NT2/D1 (cell line): ENCODE measurements at regions not wholly inside any gene's neighbourhood (a gene's known extent, or its start where the extent isn't known, plus 50 kb on each side); places are given as distances from the start of the nearest gene placed in this dataset.

Experiments
- DNase-seq: peaks from one replicate; pipeline ENCODE4 v3.0.0-alpha.2; 2011; ENCODE audit warnings: low read depth, low spot score
- H3K27me3 ChIP-seq: 2 replicates; pipeline ENCODE4 v1.6.0; 2011; ENCODE audit warnings: mild to moderate bottlenecking; ENCODE audit not compliant: insufficient read length, insufficient read depth
- H3K36me3 ChIP-seq: 2 replicates; pipeline ENCODE4 v1.6.1; 2011; ENCODE audit warnings: mild to moderate bottlenecking, low read length, mixed read lengths; ENCODE audit not compliant: insufficient read depth, insufficient read length
- H3K4me1 ChIP-seq: 2 replicates; pipeline ENCODE4 v1.5.1; 2011; ENCODE audit not compliant: insufficient read depth, insufficient read length
- H3K4me3 ChIP-seq: 2 replicates; pipeline ENCODE4 v1.5.1; 2011; ENCODE audit warnings: low read depth; ENCODE audit not compliant: insufficient read length
- H3K9ac ChIP-seq: 2 replicates; pipeline ENCODE4 v1.6.0; 2011; ENCODE audit warnings: low read depth; ENCODE audit not compliant: insufficient read length
- H3K9me3 ChIP-seq: 2 replicates; pipeline ENCODE4 v1.5.1; 2011; ENCODE audit warnings: mild to moderate bottlenecking, low read length; ENCODE audit not compliant: insufficient read depth
- SUZ12 ChIP-seq: IDR thresholded peaks from 2 replicates; pipeline ENCODE4 v1.6.1; 2011; ENCODE audit not compliant: insufficient read length, insufficient read depth; ENCODE audit errors: extremely low read depth
- YY1 ChIP-seq: IDR thresholded peaks from 2 replicates; pipeline ENCODE4 v1.6.1; 2011; ENCODE audit not compliant: insufficient read length, insufficient read depth
- ZNF274 ChIP-seq: IDR thresholded peaks from 2 replicates; pipeline ENCODE4 v1.6.1; 2011; ENCODE audit warnings: mild to moderate bottlenecking, low read depth, low read length

- Histone ChIP-seq H3K27me3 (no peaks in the 10 kb centered on the region), H3K36me3 (no peaks in the 10 kb centered on the region), H3K9ac (no peak overlapping the region), H3K4me3 (no peak overlapping the region), H3K9me3 (no peaks in the 10 kb centered on the region), H3K4me1 (no peaks in the 10 kb centered on the region)
- TF ChIP-seq ZNF274 (no peak), SUZ12 (no peak), YY1 (no peak)
- DNase-seq: no peak
Measured at GRCh38 chr9:99595796-99596195, 225.9 kb upstream of the NR4A3 start.

- H3K9ac ChIP-seq: no peak overlapping the region
- no peaks in the 10 kb centered on the region for H3K4me1 ChIP-seq
- no peaks in the 10 kb centered on the region for H3K27me3 ChIP-seq
- no peaks in the 10 kb centered on the region for H3K9me3 ChIP-seq
- DNase-seq: no peak
- no peak overlapping the region for H3K4me3 ChIP-seq
- H3K36me3 ChIP-seq: no peaks in the 10 kb centered on the region
- TF ChIP-seq SUZ12: no peak
- no peak for TF ChIP-seq YY1
Measured at GRCh38 chr9:99601571-99602111, 220.0 kb upstream of the NR4A3 start.

- no peaks in the 10 kb centered on the region for H3K36me3 ChIP-seq
- H3K9me3 ChIP-seq: no peaks in the 10 kb centered on the region
- no peaks in the 10 kb centered on the region for H3K4me1 ChIP-seq
- no peak for DNase-seq
- no peaks in the 10 kb centered on the region for H3K27me3 ChIP-seq
- H3K9ac ChIP-seq: no peak overlapping the region
- no peak overlapping the region for H3K4me3 ChIP-seq
- TF ChIP-seq ZNF274 (no peak), SUZ12 (no peak), YY1 (no peak)
Measured at GRCh38 chr9:99602854-99603253, 218.8 kb upstream of the NR4A3 start.

GRCh38 chr9:99605016-99605743 is 216.5 kb upstream of the NR4A3 start:
- no peak for DNase-seq
- Histone ChIP-seq H3K27me3 (no peaks in the 10 kb centered on the region), H3K9me3 (no peaks in the 10 kb centered on the region), H3K4me1 (no peaks in the 10 kb centered on the region), H3K4me3 (no peak overlapping the region), H3K9ac (no peak overlapping the region), H3K36me3 (no peaks in the 10 kb centered on the region)
- TF ChIP-seq SUZ12 (no peak), ZNF274 (no peak), YY1 (no peak)

- TF ChIP-seq ZNF274 (no peak), YY1 (no peak), SUZ12 (no peak)
- H3K4me3 ChIP-seq: no peak overlapping the region
- no peak for DNase-seq
Measured at GRCh38 chr9:99606296-99606695, 215.4 kb upstream of the NR4A3 start.

GRCh38 chr9:99606957-99607356 is 214.7 kb upstream of the NR4A3 start:
- TF ChIP-seq ZNF274 (no peak), YY1 (no peak), SUZ12 (no peak)
- no peak overlapping the region for H3K4me3 ChIP-seq
- no peak for DNase-seq
- H3K4me1 ChIP-seq: no peaks in the 10 kb centered on the region
- H3K9ac ChIP-seq: no peak overlapping the region
- H3K9me3 ChIP-seq: no peaks in the 10 kb centered on the region
- no peaks in the 10 kb centered on the region for H3K27me3 ChIP-seq
- H3K36me3 ChIP-seq: no peaks in the 10 kb centered on the region

More at GRCh38 chr9:99606296-99606695, 215.4 kb upstream of the NR4A3 start:
- H3K27me3 ChIP-seq: no peaks in the 10 kb centered on the region
- H3K9ac ChIP-seq: no peak overlapping the region
- no peaks in the 10 kb centered on the region for H3K9me3 ChIP-seq
- H3K4me1 ChIP-seq: no peaks in the 10 kb centered on the region
- no peaks in the 10 kb centered on the region for H3K36me3 ChIP-seq

- H3K4me3 ChIP-seq: no peak overlapping the region
- no peak overlapping the region for H3K9ac ChIP-seq
- no peaks in the 10 kb centered on the region for H3K27me3 ChIP-seq
- DNase-seq: no peak
- TF ChIP-seq ZNF274 (no peak), YY1 (no peak), SUZ12 (no peak)
- H3K9me3 ChIP-seq: no peaks in the 10 kb centered on the region
- no peaks in the 10 kb centered on the region for H3K4me1 ChIP-seq
- H3K36me3 ChIP-seq: no peaks in the 10 kb centered on the region
Measured at GRCh38 chr9:99607842-99608448, 213.7 kb upstream of the NR4A3 start.
